ENCODE measurements at regions not wholly inside any gene's neighbourhood (a gene's known extent, or its start where the extent isn't known, plus 50 kb on each side); places are given as distances from the start of the nearest gene placed in this dataset.
A peak's percentile ranks its signal among the peaks of the same experiment; 100 is the strongest.
"Not testable (repeated sequence)": the region's sequence is repeated elsewhere in the genome, so short reads cannot be mapped to it uniquely, and the experiment has no call there.

GRCh38 chr17:20843799-20844553 is 198.8 kb downstream of the USP22 start:
- peak; percentile 4 for DNase-seq (ENCODE audit: low spot score)

- DNase-seq (ENCODE audit: low spot score): not testable (repeated sequence)
Observed at GRCh38 chr17:20848869-20849443, 193.9 kb downstream of the USP22 start.

DNA sequence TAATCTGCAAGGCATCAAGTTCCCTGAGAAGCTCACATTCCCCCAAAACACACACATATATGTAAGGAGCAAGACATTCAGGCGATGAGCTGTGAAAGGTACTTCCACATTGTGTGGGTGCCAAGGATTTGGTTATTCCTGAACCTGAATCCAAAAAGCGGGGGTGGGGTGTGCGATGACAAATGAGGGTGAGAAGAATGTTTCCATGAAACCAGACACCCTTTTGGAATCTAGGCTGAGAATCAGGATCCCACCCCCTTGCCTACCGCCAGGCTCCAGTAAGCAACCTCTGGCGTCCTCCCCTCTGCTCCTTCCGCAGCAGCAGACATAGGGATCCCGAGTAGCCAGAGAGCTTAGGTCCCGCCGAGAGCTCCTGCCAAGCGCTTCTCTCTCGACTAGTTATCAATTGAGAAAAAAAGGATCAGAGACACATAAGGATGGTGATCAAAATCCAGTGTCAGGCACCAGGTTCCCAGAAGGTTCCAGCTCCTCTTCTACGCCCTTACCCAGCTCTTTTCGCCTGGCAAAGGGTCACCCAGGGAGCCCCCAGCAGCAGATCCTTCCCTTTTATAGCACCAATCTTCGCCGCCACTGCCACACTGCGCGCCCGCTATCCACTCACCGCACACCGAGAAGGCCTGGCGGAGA is 191.1 kb downstream of the USP22 start:
- not testable (repeated sequence) for DNase-seq (ENCODE audit: low spot score)

- no peak for DNase-seq (ENCODE audit: low spot score)
Observed at GRCh38 chr17:20852239-20852989, 190.4 kb downstream of the USP22 start.

DNA sequence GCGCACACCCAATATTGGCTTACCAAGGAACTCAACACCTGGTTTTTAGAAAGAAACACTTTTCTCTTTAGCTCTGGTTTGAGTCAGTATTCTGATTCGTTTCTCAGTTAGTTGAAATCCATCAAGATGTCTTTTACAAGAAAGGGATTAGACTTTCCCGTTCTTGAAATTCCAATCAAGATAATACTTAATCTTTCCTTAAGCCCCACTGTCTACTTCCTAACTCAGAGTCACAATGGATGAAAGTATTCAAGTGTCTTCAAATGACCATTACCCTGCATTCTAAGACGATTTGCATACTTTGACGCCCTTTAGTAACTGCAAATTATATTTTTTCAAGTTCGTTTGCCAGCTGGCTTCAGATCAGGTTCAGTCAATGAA is 189.8 kb downstream of the USP22 start:
- DNase-seq (ENCODE audit: low spot score): no peak

- DNase-seq (ENCODE audit: low spot score): not testable (repeated sequence)
Observed at GRCh38 chr17:20855910-20856470, 186.8 kb downstream of the USP22 start.

DNA sequence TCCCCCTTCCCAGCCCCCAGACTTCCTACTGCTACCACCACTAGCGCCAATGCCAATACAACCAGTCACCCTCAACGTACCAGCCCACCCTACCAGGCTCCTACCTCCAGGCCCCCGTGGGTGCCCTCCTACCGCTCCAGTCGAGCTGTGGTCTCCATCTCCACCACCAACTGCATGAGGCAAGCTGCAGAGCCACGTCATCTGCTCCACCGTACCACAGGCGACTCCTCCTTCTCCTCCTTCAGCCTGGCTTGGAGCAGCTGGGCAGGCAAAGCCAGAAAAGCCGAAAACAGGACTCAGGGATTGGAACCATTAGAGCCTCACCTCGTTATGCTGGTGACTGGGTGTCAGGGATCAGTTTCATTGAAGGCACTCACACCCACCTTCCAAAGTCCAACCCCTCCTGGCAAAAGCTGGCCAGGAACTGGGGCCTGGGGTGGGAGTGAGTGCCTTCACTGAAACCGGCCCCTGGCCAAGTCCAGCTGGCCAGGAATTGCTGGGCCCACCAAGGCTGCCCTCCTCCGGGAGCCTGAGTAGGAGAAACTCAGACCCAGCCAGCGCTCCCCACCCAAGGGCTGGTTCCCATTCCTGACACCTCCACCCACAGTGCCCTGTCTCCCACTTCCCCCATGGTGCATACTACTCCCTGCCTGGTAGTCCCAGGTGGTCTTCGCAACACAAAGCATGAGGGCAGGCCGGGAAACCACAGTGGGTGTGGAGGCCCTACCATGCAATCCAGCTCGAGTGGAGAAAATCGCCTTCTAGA is 176.2 kb downstream of the USP22 start:
- DNase-seq (ENCODE audit: low spot score): not testable (repeated sequence)

DNA sequence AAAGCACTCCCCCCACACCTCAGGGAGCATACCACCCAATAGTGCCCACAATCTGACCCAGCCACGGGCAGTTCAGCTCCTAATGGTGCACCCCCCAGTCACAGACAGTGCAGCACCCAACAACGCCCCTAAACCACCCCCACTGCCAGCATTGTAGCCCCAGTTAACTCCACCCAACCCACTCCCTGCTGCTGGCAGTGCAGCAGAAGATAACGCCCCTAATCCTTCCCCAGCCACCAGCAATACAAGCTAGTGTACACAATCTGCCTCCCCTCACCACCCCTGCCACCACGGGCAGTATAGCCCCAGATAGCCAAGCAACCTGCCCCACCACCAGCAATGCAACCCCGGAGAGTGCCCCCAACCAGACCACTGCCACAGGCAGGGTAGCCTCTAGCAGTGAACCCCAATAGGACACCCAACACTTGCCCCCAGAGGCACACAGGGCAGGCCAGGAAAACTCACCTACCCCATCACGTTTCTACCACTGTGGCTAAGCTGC is 175.3 kb downstream of the USP22 start:
- DNase-seq (ENCODE audit: low spot score): not testable (repeated sequence)

DNA sequence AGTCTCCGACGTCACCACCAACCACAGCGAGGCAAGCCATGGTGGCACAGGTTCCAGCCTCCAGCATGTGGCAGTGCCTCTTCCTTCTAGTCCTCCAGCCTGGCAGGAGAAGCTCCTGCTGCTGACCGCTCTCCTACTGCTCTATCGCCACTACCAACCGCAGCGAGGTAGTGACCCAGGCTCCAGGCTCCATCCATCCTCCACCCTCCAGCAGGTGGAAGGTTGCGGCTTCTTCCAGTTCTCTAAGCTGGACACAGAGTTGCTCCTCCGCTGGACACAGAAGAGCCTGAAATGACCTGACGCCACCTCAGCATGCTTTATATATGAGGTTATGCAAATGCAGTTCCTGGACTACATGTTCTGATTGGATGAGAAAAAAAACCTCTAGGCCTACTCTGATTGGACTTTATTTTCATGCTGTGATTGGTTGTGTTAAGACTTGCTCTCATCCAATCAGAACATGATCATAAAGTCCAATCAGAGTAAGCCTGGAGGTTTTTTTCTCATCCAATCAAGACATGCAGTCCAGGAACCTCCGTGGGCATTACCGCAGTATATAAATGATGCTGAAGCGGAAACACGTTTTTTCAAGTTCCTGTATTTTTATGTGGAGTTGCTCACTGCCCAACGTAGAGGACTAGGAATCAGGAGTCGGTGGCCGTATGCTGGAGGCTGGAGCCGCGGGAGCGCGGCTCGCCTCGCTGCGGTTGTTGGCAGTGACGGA is 174.7 kb downstream of the USP22 start:
- DNase-seq (ENCODE audit: low spot score): not testable (repeated sequence)

- not testable (repeated sequence) for DNase-seq (ENCODE audit: low spot score)
Observed at GRCh38 chr17:20868662-20869007, 174.2 kb downstream of the USP22 start.

GRCh38 chr17:20873173-20873572 is 169.6 kb downstream of the USP22 start:
- not testable (repeated sequence) for DNase-seq (ENCODE audit: low spot score)

GRCh38 chr17:20873688-20874328 is 169.0 kb downstream of the USP22 start:
- not testable (repeated sequence) for DNase-seq (ENCODE audit: low spot score)

DNA sequence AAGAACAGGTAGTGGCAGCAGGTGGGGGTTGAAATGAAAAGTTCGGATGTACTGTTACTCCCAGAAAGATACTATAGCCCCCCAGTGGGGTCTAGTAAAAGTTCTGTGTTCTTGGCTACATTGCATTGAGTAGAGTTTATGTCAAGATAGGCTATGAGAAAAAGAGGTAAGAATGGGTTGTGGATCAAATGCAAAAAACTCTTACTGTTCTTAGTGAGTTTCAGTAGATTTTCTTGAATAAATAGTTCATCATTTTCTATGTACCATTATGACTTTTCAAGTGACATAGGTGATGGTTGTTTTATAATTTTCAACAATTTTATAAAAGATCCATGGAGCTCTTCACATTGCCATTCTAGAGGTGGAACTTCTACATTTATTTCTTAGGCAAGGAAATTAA is 165.4 kb downstream of the USP22 start:
- DNase-seq (ENCODE audit: low spot score): not testable (repeated sequence)

- DNase-seq (ENCODE audit: low spot score): no peak
Observed at GRCh38 chr17:20890338-20890737, 152.5 kb downstream of the USP22 start.

- DNase-seq (ENCODE audit: low spot score): not testable (repeated sequence)
Observed at GRCh38 chr17:20895426-20895825, 147.4 kb downstream of the USP22 start.

DNA sequence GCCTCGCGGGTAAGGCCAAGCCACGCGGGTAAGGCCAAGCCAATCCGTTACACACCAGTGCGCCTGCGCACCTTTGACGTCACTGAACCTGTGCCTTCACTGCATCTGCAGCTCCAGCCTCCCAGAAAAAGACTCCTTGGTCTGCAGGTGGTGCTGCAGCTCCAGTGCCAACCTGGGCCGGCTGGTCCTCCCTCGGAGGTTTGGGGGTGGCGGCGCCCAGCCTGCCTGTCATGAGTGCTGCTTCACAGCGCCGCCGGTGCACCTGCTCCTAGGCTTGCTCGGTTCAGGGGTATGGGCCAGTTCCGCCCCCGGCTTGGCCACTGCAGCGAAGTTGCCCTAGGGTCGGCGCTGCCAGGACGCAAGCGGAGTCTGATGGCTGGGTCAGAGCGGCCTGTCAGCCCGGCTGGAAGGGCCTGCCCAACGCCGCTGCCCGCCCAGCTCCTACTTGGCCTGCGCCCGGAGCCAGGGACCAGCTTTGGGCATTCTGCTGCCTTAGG is 146.6 kb downstream of the USP22 start:
- DNase-seq (ENCODE audit: low spot score): no peak

DNA sequence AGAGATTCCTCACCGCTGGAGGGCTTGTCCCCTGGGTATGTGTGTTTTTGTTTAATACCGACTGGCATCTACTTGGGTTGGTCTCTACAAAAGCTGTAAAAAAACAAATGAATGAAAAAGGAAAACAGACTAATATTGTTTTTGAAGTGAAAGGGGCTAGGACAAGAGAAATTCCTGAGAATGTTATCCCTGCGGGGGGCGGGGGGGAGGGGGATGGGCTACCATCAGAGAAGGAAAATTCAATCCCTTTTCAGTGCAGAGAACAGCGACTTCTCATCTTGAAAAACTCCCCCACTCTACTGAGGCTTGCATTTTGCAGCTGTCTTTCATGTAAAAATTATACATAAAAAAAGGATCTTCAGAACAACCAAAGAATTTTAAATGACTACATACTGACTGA is 144.1 kb downstream of the USP22 start:
- DNase-seq (ENCODE audit: low spot score): not testable (repeated sequence)

DNA sequence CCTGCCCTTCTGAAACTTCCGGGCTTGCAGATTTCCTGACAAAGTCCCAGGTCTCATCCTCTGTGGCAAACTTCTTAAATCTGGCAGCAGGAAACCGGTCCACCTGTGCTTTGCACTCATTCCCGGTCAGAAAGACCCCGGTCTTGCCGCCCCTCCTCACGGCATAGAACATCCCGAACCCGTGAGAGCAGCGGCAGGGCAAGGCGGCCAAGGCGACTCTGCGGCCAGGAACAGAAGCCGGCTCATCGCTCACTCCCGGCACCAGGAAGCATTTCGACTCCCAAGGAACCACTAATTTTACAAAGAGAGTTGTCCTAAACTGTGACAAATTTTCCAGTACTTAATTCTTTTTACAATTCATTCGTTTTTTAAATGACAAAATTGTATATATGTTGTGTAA is 140.3 kb downstream of the USP22 start:
- not testable (repeated sequence) for DNase-seq (ENCODE audit: low spot score)

DNA sequence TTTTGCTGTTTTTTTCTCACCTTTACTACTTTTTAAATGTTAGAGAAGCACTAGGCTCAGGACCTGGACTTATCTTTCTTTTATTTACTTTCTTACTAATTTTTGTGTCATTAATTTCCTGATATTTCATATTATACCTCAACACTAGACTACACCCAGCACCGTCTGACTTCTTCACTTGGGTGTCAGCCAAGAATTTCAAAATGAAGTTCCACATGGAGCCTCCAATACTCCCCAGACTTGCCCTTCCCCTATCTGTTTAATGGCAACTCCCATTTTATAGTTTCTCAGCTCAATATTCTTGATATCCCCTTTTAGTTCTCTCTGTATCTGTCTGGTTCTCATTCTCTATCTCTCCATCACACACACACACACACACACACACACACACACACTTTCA is 139.3 kb downstream of the USP22 start:
- DNase-seq (ENCODE audit: low spot score): not testable (repeated sequence)

All from kidney tubule cell (primary cell).